CD4-positive, alpha-beta T cell (primary cell): ENCODE measurements at regions not wholly inside any gene's neighbourhood (a gene's known extent, or its start where the extent isn't known, plus 50 kb on each side); places are given as distances from the start of the nearest gene placed in this dataset.

Experiments
- ATAC-seq: fragments of 200-7000 bp; cut with Tn5 transposase; one replicate; pipeline ENCODE4 v1.10.0; 2022; ENCODE audit warnings: mild to moderate bottlenecking; ENCODE audit not compliant: poor library complexity
- CTCF ChIA-PET: fragments of 350-600 bp; sonication (Branson Sonifier 250); formaldehyde crosslinking; loops from one replicate; lab custom pipeline; 2021; ENCODE audit warnings: antibody characterized with exemption, inconsistent platforms; lab: Charles Lee
- POLR2A ChIA-PET: fragments of 350-600 bp; sonication (Branson Sonifier 250); formaldehyde crosslinking; loops from one replicate; lab custom pipeline; 2021; ENCODE audit warnings: antibody characterized with exemption, inconsistent platforms; lab: Charles Lee
- DNase-seq, 14 experiments: peaks; one replicate each; pipeline ENCODE4 v3.0.0-alpha.2; 2013 to 2020; ENCODE audit warnings: mixed read lengths in 2 of 14
- H3K27ac ChIP-seq, 2 donors: one replicate each; pipeline versions ENCODE4 v1.5.1 to v1.7.0; 2013; ENCODE audit warnings: low read length in 2 of 2, low read depth in 1 of 2, mild to moderate bottlenecking in 1 of 2
- H3K27me3 ChIP-seq, 2 experiments: 1 replicate in 1 of 2; 2 replicates in 1 of 2; pipeline versions ENCODE4 v1.6.1 to v1.7.0; 2013; ENCODE audit warnings: low read length in 2 of 2, control low read depth in 1 of 2, mild to moderate bottlenecking in 1 of 2, moderate library complexity in 1 of 2; ENCODE audit not compliant: insufficient read depth in 2 of 2, control insufficient read depth in 1 of 2
- H3K36me3 ChIP-seq: one replicate; pipeline ENCODE4 v1.6.1; 2013; ENCODE audit warnings: low read length, control low read depth; ENCODE audit not compliant: insufficient read depth
- H3K4me1 ChIP-seq: one replicate; pipeline ENCODE4 v1.6.1; 2013; ENCODE audit warnings: low read length, control low read depth; ENCODE audit not compliant: insufficient read depth
- H3K4me3 ChIP-seq: one replicate; pipeline ENCODE4 v1.5.1; 2013; ENCODE audit warnings: mild to moderate bottlenecking, low read length, moderate library complexity
- H3K9me3 ChIP-seq, 2 experiments: 1 replicate in 1 of 2; 2 replicates in 1 of 2; pipeline versions ENCODE4 v1.6.1 to v1.7.0; 2013; ENCODE audit warnings: low read length in 2 of 2, mild to moderate bottlenecking in 2 of 2, control low read depth in 1 of 2, moderate library complexity in 1 of 2; ENCODE audit not compliant: control insufficient read depth in 1 of 2, insufficient read depth in 1 of 2
- H3K27ac Mint-ChIP-seq: one replicate; pipeline ENCODE4 v1.8.0; 2020; ENCODE audit warnings: mixed read lengths
- H3K27me3 Mint-ChIP-seq: one replicate; pipeline ENCODE4 v1.8.0; 2021; ENCODE audit warnings: mixed read lengths
- H3K36me3 Mint-ChIP-seq: one replicate; pipeline ENCODE4 v1.8.0; 2021; ENCODE audit warnings: low read depth, mixed read lengths
- H3K4me1 Mint-ChIP-seq: one replicate; pipeline ENCODE4 v1.8.0; 2021; ENCODE audit warnings: low read depth, mixed read lengths
- H3K4me3 Mint-ChIP-seq: one replicate; pipeline ENCODE4 v1.8.0; 2020; ENCODE audit warnings: mild to moderate bottlenecking, mixed read lengths
- H3K9me3 Mint-ChIP-seq: one replicate; pipeline ENCODE4 v1.8.0; 2020; ENCODE audit warnings: mixed read lengths
- intact Hi-C, 2 experiments: fragments of 100-400 bp; cut with DNase I in 1 of 2; cut with micrococcal nuclease in 1 of 2; formaldehyde crosslinking; loops; one replicate each; pipeline versions ENCODE4 v1.15.1 to v1.9.0; 2023 to 2025; cut with DNase I, micrococcal nuclease
- TF ChIP-seq, protein P1 (sequence below): fragments of 200-600 bp; IDR thresholded peaks from one replicate; pipeline ENCODE4 v1.8.0; 2022; ENCODE audit warnings: antibody characterized with exemption, mild to moderate bottlenecking

DNA sequence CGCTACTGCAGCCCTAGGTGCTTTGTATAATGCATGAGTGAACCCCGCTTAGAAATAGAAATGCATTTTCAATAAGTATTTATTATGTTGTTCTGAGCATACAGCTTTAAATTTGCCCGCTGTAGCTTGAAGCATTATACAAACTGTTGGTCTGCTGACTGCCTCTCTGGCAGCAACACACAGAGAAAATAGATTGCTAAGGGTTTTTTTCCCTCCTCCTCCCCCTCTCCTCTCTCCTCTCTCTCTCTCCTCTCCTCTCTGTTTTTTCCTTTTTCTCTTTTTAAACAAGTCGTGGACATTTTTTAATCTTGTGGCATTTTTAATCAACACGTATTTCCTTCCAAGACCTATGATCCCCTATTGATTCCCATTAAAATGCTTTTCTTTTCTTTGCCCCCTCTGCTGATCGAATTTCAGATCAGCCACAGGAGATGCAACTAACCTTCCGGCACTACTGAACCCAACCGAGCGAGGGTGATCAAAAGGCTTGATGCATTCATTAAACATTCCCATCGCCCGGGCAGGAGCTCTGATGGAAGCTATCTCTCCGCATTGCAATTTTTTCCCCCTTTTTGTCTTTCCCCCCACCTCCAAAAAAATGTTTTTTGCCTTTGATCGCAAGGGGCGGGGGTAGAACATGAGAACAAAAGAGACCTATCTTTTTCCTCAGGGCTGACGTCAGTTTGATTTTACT lies 90.7 kb upstream of the ARID1B start:
- intact Hi-C loops, result loop anchor here (1.0 to 10.0 kb wide), 9 partner anchors 34 to 1372 kb away; partner anchors contain the start of genes TFB1M (in 1 of the 2), TMEM242 (in 1 of the 2) and ZDHHC14 (in 1 of the 2)
- ATAC-seq (peak; percentile 52), DNase-seq (peak in 10 of 14 experiments; percentile 15 to 75 (median 34))
- no peaks in the 10 kb centered on the region for H3K9me3 Mint-ChIP-seq
- H3K27ac ChIP-seq, result peak overlapping the region; percentile 91 to 97
- H3K36me3 Mint-ChIP-seq, result peaks cover 4% of the 10 kb centered on the region
- peak overlapping the region; percentile 86 for H3K4me3 Mint-ChIP-seq
- TF ChIP-seq, protein P1, sequence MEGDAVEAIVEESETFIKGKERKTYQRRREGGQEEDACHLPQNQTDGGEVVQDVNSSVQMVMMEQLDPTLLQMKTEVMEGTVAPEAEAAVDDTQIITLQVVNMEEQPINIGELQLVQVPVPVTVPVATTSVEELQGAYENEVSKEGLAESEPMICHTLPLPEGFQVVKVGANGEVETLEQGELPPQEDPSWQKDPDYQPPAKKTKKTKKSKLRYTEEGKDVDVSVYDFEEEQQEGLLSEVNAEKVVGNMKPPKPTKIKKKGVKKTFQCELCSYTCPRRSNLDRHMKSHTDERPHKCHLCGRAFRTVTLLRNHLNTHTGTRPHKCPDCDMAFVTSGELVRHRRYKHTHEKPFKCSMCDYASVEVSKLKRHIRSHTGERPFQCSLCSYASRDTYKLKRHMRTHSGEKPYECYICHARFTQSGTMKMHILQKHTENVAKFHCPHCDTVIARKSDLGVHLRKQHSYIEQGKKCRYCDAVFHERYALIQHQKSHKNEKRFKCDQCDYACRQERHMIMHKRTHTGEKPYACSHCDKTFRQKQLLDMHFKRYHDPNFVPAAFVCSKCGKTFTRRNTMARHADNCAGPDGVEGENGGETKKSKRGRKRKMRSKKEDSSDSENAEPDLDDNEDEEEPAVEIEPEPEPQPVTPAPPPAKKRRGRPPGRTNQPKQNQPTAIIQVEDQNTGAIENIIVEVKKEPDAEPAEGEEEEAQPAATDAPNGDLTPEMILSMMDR, result peak; percentile 54
- peaks cover 14% of the 10 kb centered on the region for H3K4me1 ChIP-seq
- H3K27ac Mint-ChIP-seq, result peak overlapping the region; percentile 92
- H3K4me3 ChIP-seq, result peak overlapping the region; percentile 82
- H3K4me1 Mint-ChIP-seq, result peaks cover 24% of the 10 kb centered on the region
- H3K27me3 ChIP-seq, result no peaks in the 10 kb centered on the region
- no peaks in the 10 kb centered on the region for H3K36me3 ChIP-seq
- CTCF ChIA-PET, result interaction anchor here (0.6 to 1.2 kb wide), 5 partner anchors 90 to 334 kb away, joined by 3 to 6 read pairs (median 3); partner anchors contain the start of gene ARID1B
- no peaks in the 10 kb centered on the region for H3K27me3 Mint-ChIP-seq
- H3K9me3 ChIP-seq, result no peaks in the 10 kb centered on the region
- POLR2A ChIA-PET, result interaction anchor here (0.6 to 6.2 kb wide), 19 partner anchors 31 to 1268 kb away, joined by 3 to 141 read pairs (median 4); partner anchors contain the start of gene ARID1B

GRCh38 chr6:156685823-156686222 lies 91.4 kb upstream of the ARID1B start:
- H3K9me3 Mint-ChIP-seq, result no peaks in the 10 kb centered on the region
- H3K9me3 ChIP-seq, result no peaks in the 10 kb centered on the region
- peaks cover 4% of the 10 kb centered on the region for H3K36me3 Mint-ChIP-seq
- H3K27me3 Mint-ChIP-seq, result no peaks in the 10 kb centered on the region
- ATAC-seq (no peak), DNase-seq (no peak)
- TF ChIP-seq, protein P1, result no peak
- CTCF ChIA-PET, result interaction anchor here (0.6 to 1.7 kb wide), 5 partner anchors 91 to 334 kb away, joined by 3 to 6 read pairs (median 3); partner anchors contain the start of gene ARID1B
- intact Hi-C loops, result loop anchor here (1.0 to 10.0 kb wide), 9 partner anchors 35 to 1371 kb away; partner anchors contain the start of genes TFB1M (in 1 of the 2), TMEM242 (in 1 of the 2) and ZDHHC14 (in 1 of the 2)
- peaks cover 14% of the 10 kb centered on the region for H3K4me1 ChIP-seq
- peak overlapping the region; percentile 86 for H3K4me3 Mint-ChIP-seq
- peak overlapping the region in 1 of 2 donors; percentile 6 for H3K27ac ChIP-seq
- H3K4me3 ChIP-seq, result peak overlapping the region; percentile 82
- peaks cover 24% of the 10 kb centered on the region for H3K4me1 Mint-ChIP-seq
- POLR2A ChIA-PET, result interaction anchor here (0.8 to 6.2 kb wide), 12 partner anchors 35 to 1268 kb away, joined by 3 to 141 read pairs (median 4); partner anchors contain the start of gene ARID1B
- H3K27ac Mint-ChIP-seq, result peak overlapping the region; percentile 92
- H3K27me3 ChIP-seq, result no peaks in the 10 kb centered on the region
- H3K36me3 ChIP-seq, result no peaks in the 10 kb centered on the region

DNA sequence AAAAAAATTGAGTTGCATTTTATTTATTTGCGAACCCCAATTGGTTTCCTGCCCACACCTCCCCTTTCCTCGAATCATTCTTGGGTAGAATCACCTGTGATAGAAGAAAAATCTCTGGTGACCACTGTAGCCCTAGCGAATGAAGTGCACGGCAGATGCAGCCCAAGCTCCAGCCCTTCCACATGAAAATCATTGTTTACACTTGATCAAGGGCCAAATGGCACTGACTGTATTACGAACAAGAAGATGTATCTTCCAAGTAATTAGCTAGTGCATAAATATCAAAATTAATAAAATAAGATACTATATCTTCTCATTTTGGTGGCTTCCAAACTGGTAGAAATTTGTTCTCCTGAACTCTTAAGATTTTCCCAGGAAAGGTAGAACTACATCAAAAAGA lies 93.4 kb upstream of the ARID1B start:
- no peaks in the 10 kb centered on the region for H3K36me3 ChIP-seq
- TF ChIP-seq, protein P1, result no peak
- H3K27ac Mint-ChIP-seq, result no peak overlapping the region
- no peaks in the 10 kb centered on the region for H3K9me3 Mint-ChIP-seq
- H3K4me1 ChIP-seq, result peaks cover 14% of the 10 kb centered on the region
- H3K36me3 Mint-ChIP-seq, result peaks cover 4% of the 10 kb centered on the region
- no peak overlapping the region for H3K27ac ChIP-seq
- DNase-seq (no peak), ATAC-seq (no peak)
- ChIA-PET POLR2A (interaction anchor here (6.2 kb wide), 1 partner anchor 94 kb away, joined by 141 read pairs; the partner anchor contains the start of gene ARID1B), CTCF (interaction anchor here (0.7 kb wide), 1 partner anchor 176 kb away, joined by 3 read pairs; no protein-coding TSS in a partner anchor)
- H3K9me3 ChIP-seq, result no peaks in the 10 kb centered on the region
- intact Hi-C loops, result loop anchor here (2.0 to 10.0 kb wide), 5 partner anchors 119 to 1369 kb away; partner anchors contain the start of genes TFB1M (in 1 of the 2) and ZDHHC14 (in 1 of the 2)
- no peak overlapping the region for H3K4me3 Mint-ChIP-seq
- no peak overlapping the region for H3K4me3 ChIP-seq
- no peaks in the 10 kb centered on the region for H3K27me3 ChIP-seq
- peaks cover 24% of the 10 kb centered on the region for H3K4me1 Mint-ChIP-seq
- H3K27me3 Mint-ChIP-seq, result no peaks in the 10 kb centered on the region
